Caki2 (cell line): ENCODE measurements at regions not wholly inside any gene's neighbourhood (a gene's known extent, or its start where the extent isn't known, plus 50 kb on each side); places are given as distances from the start of the nearest gene placed in this dataset.

ENCODE experiments used
- DNase-seq: peaks from one replicate; pipeline ENCODE4 v3.0.0-alpha.2; 2015; ENCODE audit warnings: low read depth
- in situ Hi-C: cut with HindIII; loops from 2 replicates; pipeline ENCODE4 v1.10.0; 2016; ENCODE audit warnings: low sequenced_read_pairs, low pct_unique_long_range_greater_than_20kb, mixed read lengths

DNA sequence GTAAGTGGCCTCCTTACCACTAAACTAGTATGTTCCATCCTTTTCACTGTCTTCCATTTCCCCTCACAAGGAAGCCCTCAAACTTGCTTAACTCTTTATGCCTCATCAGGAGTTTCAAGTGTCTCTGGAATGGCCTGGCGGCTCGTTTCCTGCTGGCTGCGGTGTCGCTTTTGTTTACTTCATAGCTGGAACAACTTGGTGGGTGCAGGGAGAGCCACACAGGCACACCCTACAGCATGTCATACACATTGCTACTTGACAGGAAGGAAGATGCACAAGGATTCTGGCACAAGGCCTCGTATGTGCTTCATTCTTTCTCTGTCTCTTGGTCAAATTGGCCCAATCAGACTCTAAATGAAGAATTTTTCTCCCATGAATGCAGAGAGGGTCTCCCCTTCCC, 488.3 kb downstream of the FOXO1 start:
- DNase-seq, result no peak
- in situ Hi-C loops, result no loop called here

GRCh38 chr13:40179445-40180281, 486.8 kb downstream of the FOXO1 start:
- in situ Hi-C loops, result no loop called here

GRCh38 chr13:40180776-40181175, 485.7 kb downstream of the FOXO1 start:
- in situ Hi-C loops, result no loop called here
- no peak for DNase-seq

More at GRCh38 chr13:40179445-40180281, 486.8 kb downstream of the FOXO1 start:
- peak; percentile 32 for DNase-seq

- DNase-seq, result no peak
- in situ Hi-C loops, result no loop called here
Observed at GRCh38 chr13:40181203-40181845, 485.1 kb downstream of the FOXO1 start.

- in situ Hi-C loops, result no loop called here
Observed at GRCh38 chr13:40182591-40182990, 483.9 kb downstream of the FOXO1 start.

GRCh38 chr13:40185414-40185813, 481.0 kb downstream of the FOXO1 start:
- in situ Hi-C loops, result no loop called here

More at GRCh38 chr13:40182591-40182990, 483.9 kb downstream of the FOXO1 start:
- no peak for DNase-seq

DNA sequence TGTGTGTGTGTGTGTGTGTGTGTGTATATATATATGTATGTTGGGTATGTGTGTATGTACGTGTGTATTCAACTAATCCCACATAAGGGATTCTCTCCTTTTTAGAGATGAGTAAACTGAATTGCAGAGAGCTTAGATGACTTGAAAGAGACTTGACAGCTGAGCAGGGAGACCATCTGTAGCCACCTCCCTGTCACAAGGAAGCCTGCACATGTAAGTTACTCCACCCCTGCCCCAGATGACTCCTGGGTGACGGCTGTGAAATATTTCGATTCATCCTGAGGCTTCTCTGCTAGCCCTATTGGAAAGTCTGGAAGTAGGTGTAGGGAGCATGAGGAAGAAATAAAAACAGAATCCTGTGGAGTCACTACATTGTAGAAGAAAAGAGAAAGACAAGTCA, 480.4 kb downstream of the FOXO1 start:
- no peak for DNase-seq
- in situ Hi-C loops, result no loop called here

More at GRCh38 chr13:40185414-40185813, 481.0 kb downstream of the FOXO1 start:
- DNase-seq, result no peak

- no peak for DNase-seq
- in situ Hi-C loops, result no loop called here
Observed at GRCh38 chr13:40186626-40187323, 479.7 kb downstream of the FOXO1 start.

GRCh38 chr13:40187324-40187795, 479.1 kb downstream of the FOXO1 start:
- DNase-seq, result no peak
- in situ Hi-C loops, result no loop called here

DNA sequence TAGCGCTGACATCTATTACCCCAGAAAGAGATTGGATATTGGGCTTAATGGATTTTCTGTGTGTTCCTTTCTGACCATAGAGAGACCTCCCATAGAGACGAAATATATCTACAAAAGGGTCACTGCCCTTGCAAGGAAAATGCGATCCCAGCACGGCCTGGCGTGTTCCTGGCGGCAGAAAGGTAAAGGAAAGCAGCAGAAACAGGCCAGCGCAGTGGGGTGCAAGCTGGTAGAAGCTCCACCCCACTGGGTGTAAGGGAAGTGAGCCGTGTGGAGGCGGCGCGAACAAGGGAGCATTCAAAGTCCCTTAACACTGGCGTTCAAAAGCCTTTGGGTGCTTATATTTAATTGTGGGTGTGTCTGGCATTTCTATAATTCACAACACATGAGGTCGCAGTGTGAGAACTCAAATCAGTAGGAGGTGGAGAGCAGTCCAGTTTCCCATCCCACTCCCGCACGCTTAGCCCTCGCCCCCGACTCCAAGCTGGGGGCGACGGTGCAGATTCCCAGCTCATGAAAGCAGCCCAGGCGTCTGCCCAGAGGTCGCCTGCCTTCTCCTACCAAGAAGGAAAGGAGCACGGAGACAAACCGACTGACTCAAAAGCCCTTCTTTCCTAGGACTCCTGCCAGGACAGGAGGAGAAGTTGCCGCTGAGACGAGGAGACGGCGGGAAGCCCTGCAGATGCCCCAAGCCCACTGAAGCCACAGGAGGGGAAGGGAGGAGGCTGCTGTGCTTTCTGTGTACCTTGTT, 478.4 kb downstream of the FOXO1 start:
- in situ Hi-C loops, result no loop called here
- DNase-seq, result no peak

DNA sequence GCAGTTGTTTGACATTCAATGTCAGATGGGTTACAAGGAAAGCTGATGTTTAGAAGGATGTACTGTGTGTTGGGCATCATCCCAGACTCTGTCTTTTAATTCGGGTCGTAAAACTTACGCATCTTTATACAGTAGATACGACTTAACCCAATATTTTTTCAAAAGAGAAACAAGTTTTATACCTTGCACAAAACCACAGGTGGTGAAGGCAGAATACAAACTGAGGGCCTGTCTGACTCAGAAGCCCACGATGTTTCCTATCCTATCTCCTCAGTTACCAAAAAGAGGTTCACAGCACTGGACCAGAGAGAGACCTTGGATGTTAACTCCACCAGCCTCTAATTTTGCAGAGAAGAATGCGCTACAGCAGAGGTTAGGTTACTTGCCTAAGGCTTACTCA, 477.0 kb downstream of the FOXO1 start:
- DNase-seq, result no peak
- in situ Hi-C loops, result no loop called here

DNA sequence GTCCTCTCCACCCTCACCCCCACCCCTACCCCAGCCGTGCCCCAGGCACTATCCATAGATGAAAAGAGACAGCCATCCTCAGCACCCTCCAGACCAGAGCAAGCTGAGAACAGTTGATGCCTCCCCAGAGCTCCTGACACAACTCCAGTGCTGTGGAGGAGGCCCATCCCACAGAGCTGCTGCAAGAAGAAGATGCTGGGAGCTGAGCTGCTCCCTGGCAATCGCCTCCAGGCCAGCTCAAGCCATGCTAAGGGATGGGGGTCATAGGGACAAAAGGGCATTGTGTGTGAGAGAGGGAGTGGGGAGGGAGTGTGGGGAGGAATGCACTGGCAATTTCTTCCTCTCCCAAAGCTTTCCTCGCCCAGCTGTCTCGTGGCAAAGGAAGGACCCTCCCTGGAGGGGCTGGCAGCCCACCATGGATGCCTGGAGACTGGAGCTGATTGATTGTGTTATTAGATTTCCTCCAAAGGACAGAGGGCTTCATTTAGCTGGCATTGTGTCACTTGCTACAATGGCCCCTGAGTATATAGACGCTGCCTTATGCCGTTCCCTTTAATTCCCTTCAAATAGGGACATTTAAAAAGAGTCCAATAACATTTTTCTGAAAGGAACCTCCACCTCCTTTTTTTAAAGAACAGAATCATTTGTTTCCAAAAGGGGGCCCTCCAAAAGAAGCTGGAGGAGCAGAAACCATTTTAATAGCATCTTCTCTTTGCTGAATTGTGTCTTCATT, 476.4 kb downstream of the FOXO1 start:
- no peak for DNase-seq
- in situ Hi-C loops, result no loop called here

DNA sequence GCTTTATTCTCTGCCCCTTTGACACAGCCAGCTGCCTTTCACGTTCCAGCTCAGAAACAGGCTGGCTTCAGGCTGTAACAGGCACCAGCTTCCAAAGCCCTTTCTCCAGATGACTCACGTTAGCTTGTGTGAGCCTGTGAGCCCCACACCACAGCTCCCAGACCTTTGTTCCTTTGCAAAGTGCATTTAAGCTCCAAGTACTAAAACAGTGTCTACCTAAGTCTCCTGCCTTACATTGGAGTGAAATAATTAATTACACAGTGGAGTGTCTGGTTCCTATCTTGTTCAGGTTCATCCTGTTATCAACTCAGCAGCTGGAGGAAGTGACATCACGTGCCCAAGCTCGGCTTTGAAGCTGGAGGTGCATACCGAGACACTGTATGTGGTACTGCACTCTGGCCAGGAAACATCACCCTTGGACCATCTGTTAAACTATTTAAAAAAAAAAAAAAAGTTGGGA, 475.8 kb downstream of the FOXO1 start:
- in situ Hi-C loops, result no loop called here
- DNase-seq, result no peak

DNA sequence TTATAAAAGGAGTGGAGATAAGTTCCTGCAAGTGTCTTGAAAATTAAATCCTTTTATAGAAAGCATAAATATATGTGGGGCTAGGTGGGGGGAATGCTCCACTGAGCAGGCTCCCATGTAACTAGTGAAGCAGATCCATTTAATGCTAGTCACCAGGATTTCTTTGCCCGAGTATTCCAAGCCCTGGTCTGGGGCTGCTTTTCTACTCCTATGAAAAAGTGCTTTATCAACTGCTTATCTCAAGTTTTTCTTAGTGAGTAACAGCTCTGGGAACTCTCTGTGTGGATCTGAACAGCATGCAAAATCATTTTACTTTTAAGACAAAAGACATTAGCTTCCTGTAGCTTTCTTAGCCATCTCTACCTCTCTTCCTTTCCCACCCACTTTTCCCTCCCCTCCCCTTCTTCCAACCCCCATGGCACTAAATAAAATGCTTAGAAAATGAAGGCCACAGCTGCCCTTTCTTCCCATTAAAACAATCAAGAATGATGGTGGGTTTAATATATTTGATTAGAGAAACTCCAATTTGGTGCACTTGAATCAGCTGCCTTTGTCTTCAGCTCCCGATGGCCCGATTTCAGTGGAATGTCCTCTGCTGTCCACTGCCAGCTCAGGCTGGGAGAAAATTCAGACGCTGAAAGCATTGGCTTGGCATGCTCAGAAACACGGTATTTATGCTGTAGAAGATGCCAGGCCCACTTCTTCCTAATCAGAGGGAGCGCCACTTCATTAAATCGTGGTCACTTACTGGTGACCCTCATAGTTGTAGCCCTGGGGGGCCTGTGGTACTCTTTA, 475.1 kb downstream of the FOXO1 start:
- in situ Hi-C loops, result no loop called here
- DNase-seq, result no peak

- no peak for DNase-seq
- in situ Hi-C loops, result no loop called here
Observed at GRCh38 chr13:40192452-40192851, 474.0 kb downstream of the FOXO1 start.

- DNase-seq, result no peak
- in situ Hi-C loops, result no loop called here
Observed at GRCh38 chr13:40192858-40193257, 473.6 kb downstream of the FOXO1 start.
